Hepatocyte (in vitro differentiated cells): ENCODE measurements at regions not wholly inside any gene's neighbourhood (a gene's known extent, or its start where the extent isn't known, plus 50 kb on each side); places are given as distances from the start of the nearest gene placed in this dataset.

Source experiments
- DNase-seq: peaks from one replicate; pipeline ENCODE4 v3.0.0-alpha.2; 2016; ENCODE audit warnings: low spot score
- H2AFZ ChIP-seq: fragments of 200-600 bp; sonication (generic); 2 replicates; pipeline ENCODE4 v1.6.0; 2016; ENCODE audit warnings: antibody characterized with exemption, mild to moderate bottlenecking
- H3K27ac ChIP-seq: fragments of 200-600 bp; sonication (generic); 2 replicates; pipeline ENCODE4 v1.5.1; 2016; ENCODE audit warnings: mild to moderate bottlenecking
- H3K27me3 ChIP-seq: fragments of 200-600 bp; sonication (generic); 2 replicates; pipeline ENCODE4 v1.6.1; 2016
- H3K36me3 ChIP-seq: fragments of 200-600 bp; sonication (generic); replicated peaks from 2 replicates; pipeline ENCODE4 v1.5.1; 2016; ENCODE audit warnings: low read depth; ENCODE audit not compliant: insufficient read depth
- H3K4me1 ChIP-seq: fragments of 200-600 bp; sonication (generic); 2 replicates; pipeline ENCODE4 v1.5.1; 2016; ENCODE audit warnings: mild to moderate bottlenecking, moderate library complexity; ENCODE audit not compliant: insufficient read depth
- H3K4me2 ChIP-seq: fragments of 200-600 bp; sonication (generic); 2 replicates; pipeline ENCODE4 v1.6.0; 2016
- H3K4me3 ChIP-seq: fragments of 200-600 bp; sonication (generic); 2 replicates; pipeline ENCODE4 v1.5.1; 2016; ENCODE audit warnings: mild to moderate bottlenecking
- H3K79me2 ChIP-seq: fragments of 200-600 bp; sonication (generic); 2 replicates; pipeline ENCODE4 v1.6.0; 2017; ENCODE audit warnings: mild to moderate bottlenecking
- H3K9me2 ChIP-seq: fragments of 200-600 bp; sonication (generic); replicated peaks from 2 replicates; pipeline ENCODE4 v1.6.0; 2017; ENCODE audit warnings: mild to moderate bottlenecking; ENCODE audit not compliant: insufficient read depth
- H3K9me3 ChIP-seq: fragments of 200-600 bp; sonication (generic); 2 replicates; pipeline ENCODE4 v1.5.1; 2016; ENCODE audit warnings: low read depth, mild to moderate bottlenecking
- H4K20me1 ChIP-seq: fragments of 200-600 bp; sonication (generic); 2 replicates; pipeline ENCODE4 v1.6.0; 2016; ENCODE audit warnings: mild to moderate bottlenecking; ENCODE audit not compliant: insufficient read depth, poor library complexity, severe bottlenecking
- EZH2 ChIP-seq: fragments of 200-600 bp; sonication (generic); IDR thresholded peaks from 2 replicates; pipeline ENCODE4 v1.6.1; 2016; ENCODE audit warnings: antibody characterized with exemption, mild to moderate bottlenecking, borderline replicate concordance
- EZH2phosphoT487 ChIP-seq: fragments of 200-600 bp; sonication (generic); IDR thresholded peaks from one replicate; pipeline ENCODE4 v1.6.1; 2018; ENCODE audit warnings: antibody characterized with exemption, mild to moderate bottlenecking, low read depth, moderate library complexity; ENCODE audit not compliant: unreplicated experiment, severe bottlenecking
- WGBS: methylation state at CpG from one replicate; pipeline ENCODE4 v1.1.6; 2016; ENCODE audit warnings: low lambda C conversion rate; ENCODE audit errors: missing lambda C conversion rate; 5-methylcytosine and 5-hydroxymethylcytosine counted together
- TF ChIP-seq, protein P1 (sequence below): fragments of 200-600 bp; sonication (generic); IDR thresholded peaks from 2 replicates; pipeline ENCODE4 v1.5.1; 2016; ENCODE audit warnings: antibody characterized with exemption, mild to moderate bottlenecking; ENCODE audit not compliant: poor library complexity

- Histone ChIP-seq H3K9me3 (no peaks in the 10 kb centered on the region), H3K36me3 (no peaks in the 10 kb centered on the region), H2AFZ (no peak overlapping the region), H3K79me2 (no peaks in the 10 kb centered on the region), H3K4me1 (no peaks in the 10 kb centered on the region), H3K9me2 (no peaks in the 10 kb centered on the region), H4K20me1 (no peaks in the 10 kb centered on the region), H3K27me3 (no peaks in the 10 kb centered on the region), H3K27ac (no peak overlapping the region), H3K4me2 (no peak overlapping the region), H3K4me3 (no peak overlapping the region)
- 79% methylated on average over 1 of the region's 1 CpG for WGBS
- TF ChIP-seq, protein P1, sequence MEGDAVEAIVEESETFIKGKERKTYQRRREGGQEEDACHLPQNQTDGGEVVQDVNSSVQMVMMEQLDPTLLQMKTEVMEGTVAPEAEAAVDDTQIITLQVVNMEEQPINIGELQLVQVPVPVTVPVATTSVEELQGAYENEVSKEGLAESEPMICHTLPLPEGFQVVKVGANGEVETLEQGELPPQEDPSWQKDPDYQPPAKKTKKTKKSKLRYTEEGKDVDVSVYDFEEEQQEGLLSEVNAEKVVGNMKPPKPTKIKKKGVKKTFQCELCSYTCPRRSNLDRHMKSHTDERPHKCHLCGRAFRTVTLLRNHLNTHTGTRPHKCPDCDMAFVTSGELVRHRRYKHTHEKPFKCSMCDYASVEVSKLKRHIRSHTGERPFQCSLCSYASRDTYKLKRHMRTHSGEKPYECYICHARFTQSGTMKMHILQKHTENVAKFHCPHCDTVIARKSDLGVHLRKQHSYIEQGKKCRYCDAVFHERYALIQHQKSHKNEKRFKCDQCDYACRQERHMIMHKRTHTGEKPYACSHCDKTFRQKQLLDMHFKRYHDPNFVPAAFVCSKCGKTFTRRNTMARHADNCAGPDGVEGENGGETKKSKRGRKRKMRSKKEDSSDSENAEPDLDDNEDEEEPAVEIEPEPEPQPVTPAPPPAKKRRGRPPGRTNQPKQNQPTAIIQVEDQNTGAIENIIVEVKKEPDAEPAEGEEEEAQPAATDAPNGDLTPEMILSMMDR = peak; percentile 17
- no peak for TF ChIP-seq EZH2phosphoT487
- no peak for TF ChIP-seq EZH2
- no peak for DNase-seq
Observed at GRCh38 chr1:99177465-99177864, 86.8 kb upstream of the PLPPR4 start.

GRCh38 chr1:99180343-99180808 is 83.9 kb upstream of the PLPPR4 start:
- no peaks in the 10 kb centered on the region for H3K9me2 ChIP-seq
- no peaks in the 10 kb centered on the region for H3K9me3 ChIP-seq
- H3K4me2 ChIP-seq = no peak overlapping the region
- no peaks in the 10 kb centered on the region for H3K36me3 ChIP-seq
- H4K20me1 ChIP-seq = no peaks in the 10 kb centered on the region
- H3K4me3 ChIP-seq = no peak overlapping the region
- no peak for TF ChIP-seq EZH2phosphoT487
- TF ChIP-seq, protein P1 = peak; percentile 89
- DNase-seq = peak; percentile 82
- H3K4me1 ChIP-seq = no peaks in the 10 kb centered on the region
- H3K27me3 ChIP-seq = no peaks in the 10 kb centered on the region
- no peaks in the 10 kb centered on the region for H3K79me2 ChIP-seq
- whole genome bisulfite sequencing = 25% methylated on average over 3 of the region's 3 CpGs
- H2AFZ ChIP-seq = peak overlapping the region; percentile 53
- H3K27ac ChIP-seq = no peak overlapping the region

DNA sequence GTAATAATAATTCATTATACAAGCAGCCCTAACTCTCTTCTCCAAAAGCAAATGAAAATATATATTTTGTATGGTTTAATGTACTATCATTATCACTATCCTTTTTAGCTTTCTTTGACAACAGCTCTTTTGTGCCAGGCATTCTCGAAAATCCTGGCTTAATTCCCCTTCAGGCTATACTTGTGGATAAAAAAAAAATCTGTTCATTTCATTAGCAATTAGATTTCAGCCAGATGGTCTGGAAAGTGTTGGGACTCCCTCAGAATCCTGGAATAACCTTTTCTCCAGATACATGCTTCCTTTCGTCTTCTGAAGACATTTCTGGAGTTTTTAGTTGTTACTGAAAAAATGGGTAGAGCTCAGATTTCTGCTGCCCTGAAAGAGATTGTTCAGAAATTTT is 83.4 kb upstream of the PLPPR4 start:
- no peaks in the 10 kb centered on the region for H3K4me1 ChIP-seq
- no peak overlapping the region for H3K4me3 ChIP-seq
- no peaks in the 10 kb centered on the region for H3K79me2 ChIP-seq
- no peaks in the 10 kb centered on the region for H3K36me3 ChIP-seq
- no peaks in the 10 kb centered on the region for H3K9me3 ChIP-seq
- DNase-seq = no peak
- peak overlapping the region; percentile 53 for H2AFZ ChIP-seq
- H3K27me3 ChIP-seq = no peaks in the 10 kb centered on the region
- WGBS = 82% methylated on average over 2 of the region's 2 CpGs
- TF ChIP-seq EZH2 = no peak
- TF ChIP-seq, protein P1 = no peak
- TF ChIP-seq EZH2phosphoT487 = no peak
- H4K20me1 ChIP-seq = no peaks in the 10 kb centered on the region
- no peaks in the 10 kb centered on the region for H3K9me2 ChIP-seq
- H3K27ac ChIP-seq = no peak overlapping the region
- H3K4me2 ChIP-seq = no peak overlapping the region

DNA sequence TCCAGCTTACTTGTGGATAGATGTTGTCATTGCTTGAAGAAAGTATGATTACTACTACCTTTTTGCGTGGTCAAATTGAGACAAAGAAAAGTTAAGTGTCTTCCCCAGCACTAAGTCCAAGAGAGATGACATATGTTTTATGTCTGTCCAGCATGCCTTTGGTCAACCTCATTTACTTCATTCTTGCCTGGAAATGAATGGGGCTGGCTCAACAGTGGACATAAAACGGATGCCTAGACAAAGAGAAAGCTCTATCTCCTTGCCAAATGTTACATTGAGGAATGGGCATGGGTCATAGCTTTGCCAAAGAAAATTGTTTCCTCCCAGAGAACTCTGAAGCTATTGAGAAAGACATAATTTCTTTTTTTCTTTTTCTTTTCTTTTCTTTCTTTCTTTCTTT is 82.4 kb upstream of the PLPPR4 start:
- WGBS = 91% methylated on average over 2 of the region's 2 CpGs
- TF ChIP-seq EZH2phosphoT487 (no peak), EZH2 (no peak)
- TF ChIP-seq, protein P1 = no peak
- H3K9me3 ChIP-seq = no peaks in the 10 kb centered on the region
- no peak overlapping the region for H3K27ac ChIP-seq
- H3K4me1 ChIP-seq = no peaks in the 10 kb centered on the region
- H3K4me2 ChIP-seq = no peak overlapping the region
- H3K79me2 ChIP-seq = no peaks in the 10 kb centered on the region
- H3K27me3 ChIP-seq = no peaks in the 10 kb centered on the region
- H3K36me3 ChIP-seq = no peaks in the 10 kb centered on the region
- no peak overlapping the region for H3K4me3 ChIP-seq
- H3K9me2 ChIP-seq = no peaks in the 10 kb centered on the region
- H4K20me1 ChIP-seq = no peaks in the 10 kb centered on the region
- DNase-seq = no peak
- no peak overlapping the region for H2AFZ ChIP-seq
